ENCODE measurements at regions not wholly inside any gene's neighbourhood (a gene's known extent, or its start where the extent isn't known, plus 50 kb on each side); places are given as distances from the start of the nearest gene placed in this dataset.

DNA sequence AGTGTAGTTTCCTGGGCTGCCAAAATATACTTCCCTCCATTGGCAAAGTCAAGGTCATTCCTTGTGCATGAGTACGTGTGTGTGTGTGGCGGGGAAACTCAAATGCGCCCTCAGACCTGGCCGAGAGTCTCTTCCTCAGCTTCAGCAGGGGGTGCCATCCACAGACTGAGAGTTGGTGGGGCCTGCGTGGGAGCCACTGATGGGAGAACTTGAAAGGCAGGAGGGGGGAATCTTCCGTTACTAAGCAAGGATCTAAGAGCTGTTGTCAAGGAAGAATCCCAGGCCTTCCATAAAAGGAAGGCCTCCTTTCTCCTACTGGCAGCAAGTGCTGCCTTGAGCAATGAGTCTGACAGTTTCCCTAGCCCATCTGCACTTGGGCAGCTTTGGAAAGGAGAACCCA is 274.9 kb downstream of the EMP1 start:
- TF ChIP-seq, protein P1, sequence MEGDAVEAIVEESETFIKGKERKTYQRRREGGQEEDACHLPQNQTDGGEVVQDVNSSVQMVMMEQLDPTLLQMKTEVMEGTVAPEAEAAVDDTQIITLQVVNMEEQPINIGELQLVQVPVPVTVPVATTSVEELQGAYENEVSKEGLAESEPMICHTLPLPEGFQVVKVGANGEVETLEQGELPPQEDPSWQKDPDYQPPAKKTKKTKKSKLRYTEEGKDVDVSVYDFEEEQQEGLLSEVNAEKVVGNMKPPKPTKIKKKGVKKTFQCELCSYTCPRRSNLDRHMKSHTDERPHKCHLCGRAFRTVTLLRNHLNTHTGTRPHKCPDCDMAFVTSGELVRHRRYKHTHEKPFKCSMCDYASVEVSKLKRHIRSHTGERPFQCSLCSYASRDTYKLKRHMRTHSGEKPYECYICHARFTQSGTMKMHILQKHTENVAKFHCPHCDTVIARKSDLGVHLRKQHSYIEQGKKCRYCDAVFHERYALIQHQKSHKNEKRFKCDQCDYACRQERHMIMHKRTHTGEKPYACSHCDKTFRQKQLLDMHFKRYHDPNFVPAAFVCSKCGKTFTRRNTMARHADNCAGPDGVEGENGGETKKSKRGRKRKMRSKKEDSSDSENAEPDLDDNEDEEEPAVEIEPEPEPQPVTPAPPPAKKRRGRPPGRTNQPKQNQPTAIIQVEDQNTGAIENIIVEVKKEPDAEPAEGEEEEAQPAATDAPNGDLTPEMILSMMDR (IDR thresholded peaks at IDR 0.05; ENCODE audit: insufficient read depth, low read length, severe bottlenecking): no peak
- Histone ChIP-seq H3K4me3 (ENCODE audit: low read depth, low read length) (no peak overlapping the region), H3K36me3 (ENCODE audit: control insufficient read depth, insufficient read depth, low read length) (no peaks in the 10 kb centered on the region), H3K27me3 (ENCODE audit: control insufficient read depth, insufficient read depth, low read length) (no peaks in the 10 kb centered on the region)
- FAIRE-seq (no peak), DNase-seq (ENCODE audit: low read depth) (no peak)

DNA sequence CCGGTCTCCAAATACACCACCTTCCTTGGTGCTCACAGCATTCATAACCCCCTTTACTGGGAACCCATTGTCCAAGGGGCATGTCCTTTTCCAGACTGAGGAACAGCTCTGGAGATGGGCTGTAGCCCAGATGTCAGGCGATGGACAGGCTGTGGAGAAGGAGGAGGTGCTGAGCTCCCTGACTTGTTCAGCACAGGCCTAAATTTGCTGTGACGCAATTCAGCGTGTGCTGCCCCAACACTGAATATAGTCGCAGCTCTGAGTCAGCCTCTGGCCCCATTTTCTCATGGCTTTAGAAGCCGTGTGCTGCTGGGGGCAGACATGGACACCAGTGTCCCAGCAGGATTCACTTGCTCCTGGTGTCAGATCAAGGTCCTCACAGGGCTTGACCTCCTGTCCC is 269.1 kb downstream of the EMP1 start:
- Histone ChIP-seq H3K4me3 (ENCODE audit: low read depth, low read length) (no peak overlapping the region), H3K27me3 (ENCODE audit: control insufficient read depth, insufficient read depth, low read length) (no peaks in the 10 kb centered on the region), H3K36me3 (ENCODE audit: control insufficient read depth, insufficient read depth, low read length) (no peaks in the 10 kb centered on the region)
- DNase-seq (ENCODE audit: low read depth) (no peak), FAIRE-seq (no peak)
- TF ChIP-seq, protein P1 (IDR thresholded peaks at IDR 0.05; ENCODE audit: insufficient read depth, low read length, severe bottlenecking): no peak

DNA sequence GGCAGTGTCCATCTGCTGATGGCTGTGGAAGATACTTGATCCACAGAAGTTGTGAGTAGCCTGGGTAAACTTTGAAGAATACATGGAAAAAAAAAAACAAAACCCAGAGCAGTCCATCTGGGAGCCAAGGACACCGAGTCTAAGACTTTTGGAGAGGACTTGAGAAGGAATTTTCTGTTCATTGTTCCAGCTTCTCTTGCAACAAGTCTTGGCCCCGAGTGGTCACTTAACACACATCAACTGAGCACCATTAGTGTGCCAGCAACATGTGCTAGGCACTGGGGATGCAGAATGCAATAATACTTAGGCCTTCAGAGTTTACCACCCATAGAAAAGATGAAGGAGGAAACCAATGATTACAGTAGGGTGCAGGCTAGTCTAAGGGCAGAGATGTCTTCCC is 266.7 kb downstream of the EMP1 start:
- no peaks in the 10 kb centered on the region for H3K27me3 ChIP-seq (ENCODE audit: control insufficient read depth, insufficient read depth, low read length)
- TF ChIP-seq, protein P1 (IDR thresholded peaks at IDR 0.05; ENCODE audit: insufficient read depth, low read length, severe bottlenecking): no peak
- DNase-seq (ENCODE audit: low read depth) (no peak), FAIRE-seq (no peak)
- no peaks in the 10 kb centered on the region for H3K36me3 ChIP-seq (ENCODE audit: control insufficient read depth, insufficient read depth, low read length)
- H3K4me3 ChIP-seq (ENCODE audit: low read depth, low read length): no peak overlapping the region

DNA sequence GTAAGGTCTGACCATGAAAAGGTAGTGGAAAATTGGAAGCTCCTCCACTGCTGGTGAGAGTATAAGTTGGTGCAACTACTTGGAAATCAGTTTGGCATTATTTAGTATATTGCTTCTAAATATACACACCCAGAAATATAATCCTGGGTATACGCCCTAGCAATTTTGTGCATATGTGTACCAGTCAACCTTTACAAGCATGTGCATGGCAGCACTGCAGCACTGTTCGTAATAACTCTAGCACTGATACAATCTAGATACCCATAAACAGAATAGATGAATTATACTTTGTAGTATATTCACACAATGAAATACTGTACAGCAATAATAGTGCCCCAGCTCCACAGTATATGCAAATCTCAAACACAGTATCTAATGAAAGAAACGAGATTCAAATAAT is 265.9 kb downstream of the EMP1 start:
- Histone ChIP-seq H3K27me3 (ENCODE audit: control insufficient read depth, insufficient read depth, low read length) (no peaks in the 10 kb centered on the region), H3K36me3 (ENCODE audit: control insufficient read depth, insufficient read depth, low read length) (no peaks in the 10 kb centered on the region), H3K4me3 (ENCODE audit: low read depth, low read length) (no peak overlapping the region)
- DNase-seq (ENCODE audit: low read depth) (no peak), FAIRE-seq (no peak)
- TF ChIP-seq, protein P1 (IDR thresholded peaks at IDR 0.05; ENCODE audit: insufficient read depth, low read length, severe bottlenecking): no peak

DNA sequence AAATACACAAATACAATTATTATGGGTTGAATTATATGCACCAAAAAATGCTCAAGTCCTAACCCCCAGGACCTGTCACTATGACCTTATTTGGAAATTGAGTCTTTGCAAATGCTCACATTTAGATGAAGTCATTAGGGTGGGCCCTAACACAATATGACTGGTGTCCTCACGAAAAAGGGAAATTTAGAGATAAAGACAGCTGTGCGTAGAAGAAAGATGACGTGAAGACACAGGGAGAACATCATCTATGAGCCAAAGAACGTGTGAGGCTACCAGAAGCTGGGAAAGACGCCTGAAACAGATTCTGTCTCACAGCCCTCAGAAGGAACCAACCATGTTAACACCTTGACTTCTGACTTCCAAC is 259.2 kb downstream of the EMP1 start:
- no peak for FAIRE-seq
- H3K27me3 ChIP-seq (ENCODE audit: control insufficient read depth, insufficient read depth, low read length): no peaks in the 10 kb centered on the region
- H3K36me3 ChIP-seq (ENCODE audit: control insufficient read depth, insufficient read depth, low read length): no peaks in the 10 kb centered on the region
- DNase-seq (ENCODE audit: low read depth): no peak
- TF ChIP-seq, protein P1 (IDR thresholded peaks at IDR 0.05; ENCODE audit: insufficient read depth, low read length, severe bottlenecking): no peak
- no peak overlapping the region for H3K4me3 ChIP-seq (ENCODE audit: low read depth, low read length)

DNA sequence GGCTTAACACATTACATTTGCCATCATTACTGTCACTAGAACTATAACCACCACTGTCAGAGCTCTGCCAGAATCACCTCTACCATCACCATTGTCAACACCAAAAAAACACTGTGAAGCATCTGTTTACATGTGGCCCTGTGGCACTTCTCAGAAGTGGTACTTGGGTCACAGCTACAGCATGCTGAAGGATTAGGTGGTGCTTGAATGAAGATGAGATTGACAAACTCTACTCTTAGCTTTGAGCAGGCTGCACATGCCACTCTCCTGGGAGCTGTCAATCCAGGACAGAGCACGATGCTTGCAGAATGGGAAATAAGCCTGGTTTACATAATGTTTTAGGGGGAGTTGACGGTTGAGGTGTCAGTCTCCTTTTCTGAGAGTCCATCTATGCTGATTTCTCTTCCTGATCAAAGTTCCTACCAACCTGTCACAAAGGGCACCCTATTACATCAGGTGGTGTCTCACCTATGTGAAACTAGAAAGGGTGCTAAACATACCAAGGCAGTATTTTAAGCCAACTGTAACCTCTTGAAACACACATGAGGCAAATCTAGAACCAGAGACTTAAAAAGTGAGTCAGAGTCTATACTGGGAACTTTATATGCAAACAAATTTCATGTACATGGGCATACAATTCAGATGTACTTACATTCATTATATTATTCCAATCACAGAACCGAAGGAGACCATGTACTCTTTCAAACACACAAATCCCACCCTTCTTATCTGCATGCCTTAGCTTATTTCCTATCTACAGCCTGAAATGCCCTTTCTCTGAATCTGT is 258.7 kb downstream of the EMP1 start:
- no peak for DNase-seq (ENCODE audit: low read depth)
- no peak for FAIRE-seq
- no peaks in the 10 kb centered on the region for H3K36me3 ChIP-seq (ENCODE audit: control insufficient read depth, insufficient read depth, low read length)
- no peak overlapping the region for H3K4me3 ChIP-seq (ENCODE audit: low read depth, low read length)
- no peaks in the 10 kb centered on the region for H3K27me3 ChIP-seq (ENCODE audit: control insufficient read depth, insufficient read depth, low read length)
- TF ChIP-seq, protein P1 (IDR thresholded peaks at IDR 0.05; ENCODE audit: insufficient read depth, low read length, severe bottlenecking): no peak

Measured in bronchial epithelial cell (primary cell).